DOHH2 (cell line): ENCODE measurements at regions not wholly inside any gene's neighbourhood (a gene's known extent, or its start where the extent isn't known, plus 50 kb on each side); places are given as distances from the start of the nearest gene placed in this dataset.
"Not testable (repeated sequence)": the region's sequence is repeated elsewhere in the genome, so short reads cannot be mapped to it uniquely, and the experiment has no call there.

ENCODE experiments used
- CTCF ChIP-seq: fragments of 200-600 bp; sonication (generic); IDR thresholded peaks from one replicate; pipeline ENCODE4 v1.5.1; 2014; ENCODE audit warnings: antibody characterized with exemption, mild to moderate bottlenecking, low read depth, low read length; ENCODE audit not compliant: poor library complexity, severe bottlenecking
- EZH2phosphoT487 ChIP-seq: fragments of 200-600 bp; sonication (generic); IDR thresholded peaks from 2 replicates; pipeline ENCODE4 v1.6.1; 2017; ENCODE audit warnings: borderline replicate concordance, mild to moderate bottlenecking, antibody characterized with exemption, low read length, moderate library complexity, mixed read lengths

- TF ChIP-seq CTCF, EZH2phosphoT487: not testable (repeated sequence)
Measured at GRCh38 chr9:63787454-63787853, 1497.6 kb downstream of the FOXD4L5 start.
